Esophagus muscularis mucosa (tissue), 4 donors: ENCODE measurements at regions not wholly inside any gene's neighbourhood (a gene's known extent, or its start where the extent isn't known, plus 50 kb on each side); places are given as distances from the start of the nearest gene placed in this dataset.

Source experiments
- DNase-seq: peaks from one replicate; pipeline ENCODE4 v3.0.0-alpha.2; 2017; ENCODE audit errors: extremely low spot score
- H3K27ac ChIP-seq, 4 donors: fragments of 200-600 bp; sonication (generic); replicated peaks in 1 of 4; 1 replicate in 3 of 4; 2 replicates in 1 of 4; pipeline ENCODE4 v1.5.1; 2016 to 2019; ENCODE audit warnings: mild to moderate bottlenecking in 1 of 4
- H3K27me3 ChIP-seq, 4 donors: fragments of 200-600 bp; sonication (generic); one replicate each; pipeline versions ENCODE4 v1.5.1 to v1.6.0; 2016 to 2019
- H3K36me3 ChIP-seq, 4 donors: fragments of 200-600 bp; sonication (generic); one replicate each; pipeline ENCODE4 v1.5.1; 2016 to 2019
- H3K4me1 ChIP-seq, 4 donors: fragments of 200-600 bp; sonication (generic); one replicate each; pipeline ENCODE4 v1.5.1; 2016 to 2019
- H3K4me3 ChIP-seq, 4 donors: fragments of 200-600 bp; sonication (generic); 1 replicate in 2 of 4; 2 replicates in 2 of 4; pipeline ENCODE4 v1.5.1; 2016 to 2019; ENCODE audit warnings: mild to moderate bottlenecking in 4 of 4, moderate library complexity in 1 of 4
- H3K9me3 ChIP-seq, 4 donors: fragments of 200-600 bp; sonication (generic); 1 replicate in 3 of 4; 2 replicates in 1 of 4; pipeline ENCODE4 v1.5.1; 2016 to 2019
- CTCF ChIP-seq, 3 experiments: fragments of 200-600 bp in 2 of 3; fragments of 450-650 bp in 1 of 3; sonication (generic) in 2 of 3; IDR thresholded peaks; one replicate each; pipeline ENCODE4 v1.5.1; 2017 to 2019; ENCODE audit warnings: antibody characterized with exemption in 3 of 3, mild to moderate bottlenecking in 2 of 3, moderate library complexity in 1 of 3
- EP300 ChIP-seq: sonication (generic); formaldehyde crosslinking; IDR thresholded peaks from one replicate; pipeline ENCODE4 v1.6.1; 2017; ENCODE audit warnings: antibody characterized with exemption
- POLR2A ChIP-seq: fragments of 450-650 bp; IDR thresholded peaks from one replicate; pipeline ENCODE4 v1.6.1; 2017; ENCODE audit warnings: antibody characterized with exemption, moderate library complexity, mild to moderate bottlenecking, low read depth
- POLR2AphosphoS5 ChIP-seq, 2 donors: sonication (generic); formaldehyde crosslinking; IDR thresholded peaks; one replicate each; pipeline ENCODE4 v1.6.1; 2017; ENCODE audit warnings: antibody characterized with exemption in 2 of 2
- WGBS: methylation state at CpG from one replicate; pipeline ENCODE4 v1.1.5; 2018; 5-methylcytosine and 5-hydroxymethylcytosine counted together
- intact Hi-C: fragments of 100-400 bp; cut with DNase I; formaldehyde crosslinking; loops from one replicate; pipeline ENCODE4 v1.15.1; 2023

GRCh38 chr10:33706191-33706590 is 371.7 kb upstream of the NRP1 start:
- DNase-seq = no peak
- Histone ChIP-seq H3K4me1 (peaks cover 8 to 12% (median 8%) of the 10 kb centered on the region in 4 donors), H3K9me3 (no peaks in the 10 kb centered on the region), H3K27ac (peak overlapping the region in 2 of 4 donors; percentile 10 to 17), H3K4me3 (no peak overlapping the region), H3K36me3 (no peaks in the 10 kb centered on the region), H3K27me3 (no peaks in the 10 kb centered on the region)
- TF ChIP-seq POLR2A = no peak
- TF ChIP-seq CTCF (IDR thresholded peaks at IDR 0.05) = no peak
- TF ChIP-seq POLR2AphosphoS5 (IDR thresholded peaks at IDR 0.05) = peak in 1 of 2 donors; percentile 14
- no peak for TF ChIP-seq EP300
- WGBS = 74% methylated on average over 3 of the region's 3 CpGs
- intact Hi-C loops = no loop called here

GRCh38 chr10:33704214-33704830 is 369.9 kb upstream of the NRP1 start:
- 91% methylated on average over 4 of the region's 4 CpGs for WGBS
- TF ChIP-seq POLR2AphosphoS5 (IDR thresholded peaks at IDR 0.05) = no peak
- no peak for TF ChIP-seq EP300
- no peak for TF ChIP-seq POLR2A
- no peak for TF ChIP-seq CTCF (IDR thresholded peaks at IDR 0.05)
- Histone ChIP-seq H3K9me3 (no peaks in the 10 kb centered on the region), H3K27me3 (no peaks in the 10 kb centered on the region), H3K27ac (no peak overlapping the region), H3K36me3 (no peaks in the 10 kb centered on the region), H3K4me1 (peaks cover 8 to 12% (median 8%) of the 10 kb centered on the region in 4 donors), H3K4me3 (no peak overlapping the region)
- DNase-seq = no peak
- intact Hi-C loops = no loop called here

- intact Hi-C loops = no loop called here
- no peak overlapping the region for H3K4me3 ChIP-seq
- DNase-seq = no peak
- no peaks in the 10 kb centered on the region for H3K27me3 ChIP-seq
- H3K27ac ChIP-seq = no peak overlapping the region
- WGBS = 88% methylated on average over 5 of the region's 7 CpGs
- H3K4me1 ChIP-seq = peaks cover 8 to 12% (median 8%) of the 10 kb centered on the region in 4 donors
- no peak for TF ChIP-seq POLR2A
- no peak for TF ChIP-seq EP300
- no peak for TF ChIP-seq CTCF (IDR thresholded peaks at IDR 0.05)
- TF ChIP-seq POLR2AphosphoS5 (IDR thresholded peaks at IDR 0.05) = no peak
- no peaks in the 10 kb centered on the region for H3K9me3 ChIP-seq
- no peaks in the 10 kb centered on the region for H3K36me3 ChIP-seq
Measured at GRCh38 chr10:33703501-33704213, 369.2 kb upstream of the NRP1 start.

GRCh38 chr10:33698033-33698432 is 363.6 kb upstream of the NRP1 start:
- H3K4me3 ChIP-seq = no peak overlapping the region
- H3K36me3 ChIP-seq = no peaks in the 10 kb centered on the region
- intact Hi-C loops = no loop called here
- TF ChIP-seq POLR2A (no peak), POLR2AphosphoS5 (IDR thresholded peaks at IDR 0.05) (no peak), CTCF (IDR thresholded peaks at IDR 0.05) (no peak), EP300 (no peak)
- H3K27me3 ChIP-seq = no peaks in the 10 kb centered on the region
- no peak for DNase-seq
- H3K4me1 ChIP-seq = no peaks in the 10 kb centered on the region
- H3K9me3 ChIP-seq = peaks cover 0 to 6% (median 2%) of the 10 kb centered on the region in 4 donors
- H3K27ac ChIP-seq = no peak overlapping the region
